NCI-H146 (cell line): ENCODE measurements at regions not wholly inside any gene's neighbourhood (a gene's known extent, or its start where the extent isn't known, plus 50 kb on each side); places are given as distances from the start of the nearest gene placed in this dataset.
"Not testable (repeated sequence)": the region's sequence is repeated elsewhere in the genome, so short reads cannot be mapped to it uniquely, and the experiment has no call there.

Source experiments
- DNase-seq: peaks from one replicate; lab custom pipeline; 2025; lab: John Stamatoyannopoulos, UW

DNA sequence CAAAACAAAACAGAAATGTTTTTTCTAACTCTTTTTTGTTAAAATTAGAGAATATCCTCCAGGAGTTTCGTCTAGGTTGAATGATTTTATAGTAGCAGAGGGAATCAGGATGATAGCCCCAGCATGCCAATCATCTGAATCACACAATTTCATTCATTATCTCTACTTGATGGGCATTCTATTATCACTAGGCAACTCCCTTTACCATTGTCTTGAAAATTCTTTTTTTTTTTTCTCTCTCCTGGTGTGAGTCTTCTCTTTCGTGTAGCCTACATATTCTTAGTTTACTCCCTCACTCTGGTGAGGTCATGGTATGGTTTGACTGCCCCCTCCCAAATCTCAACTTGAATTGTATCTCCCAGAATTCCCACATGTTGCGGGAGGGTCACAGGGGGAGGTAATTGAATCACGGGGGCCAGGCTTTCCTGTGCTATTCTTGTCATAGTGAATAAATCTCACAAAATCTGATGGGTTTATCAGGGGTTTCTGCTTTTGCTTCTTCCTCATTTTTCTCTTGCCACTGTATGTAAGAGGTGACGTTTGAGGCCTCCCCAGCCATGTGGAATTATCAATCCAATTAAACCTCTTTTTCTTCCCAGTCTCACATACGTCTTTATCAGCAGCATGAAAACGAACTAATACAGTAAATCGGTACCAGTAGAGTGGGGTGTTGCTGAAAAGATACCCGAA is 105.0 kb downstream of the OTUD1 start:
- DNase-seq: no peak

DNA sequence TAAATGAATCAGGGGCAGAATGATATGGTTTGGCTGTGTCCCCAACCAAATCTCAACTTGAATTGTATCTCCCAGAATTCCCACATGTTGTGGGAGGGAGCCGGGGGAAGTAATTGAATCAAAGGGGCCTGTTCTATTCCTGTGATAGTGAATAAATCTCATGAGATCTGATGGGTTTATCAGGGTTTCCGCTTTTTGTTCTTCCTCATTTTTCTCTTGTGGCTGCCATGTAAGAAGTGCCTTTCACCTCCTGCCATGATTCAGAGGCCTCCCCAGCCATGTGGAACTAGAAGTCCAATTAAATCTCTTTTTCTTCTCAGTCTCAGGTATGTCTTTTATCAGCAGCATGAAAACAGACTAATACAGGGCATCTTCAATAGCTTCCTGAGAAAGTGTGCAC is 107.0 kb downstream of the OTUD1 start:
- DNase-seq: not testable (repeated sequence)

DNA sequence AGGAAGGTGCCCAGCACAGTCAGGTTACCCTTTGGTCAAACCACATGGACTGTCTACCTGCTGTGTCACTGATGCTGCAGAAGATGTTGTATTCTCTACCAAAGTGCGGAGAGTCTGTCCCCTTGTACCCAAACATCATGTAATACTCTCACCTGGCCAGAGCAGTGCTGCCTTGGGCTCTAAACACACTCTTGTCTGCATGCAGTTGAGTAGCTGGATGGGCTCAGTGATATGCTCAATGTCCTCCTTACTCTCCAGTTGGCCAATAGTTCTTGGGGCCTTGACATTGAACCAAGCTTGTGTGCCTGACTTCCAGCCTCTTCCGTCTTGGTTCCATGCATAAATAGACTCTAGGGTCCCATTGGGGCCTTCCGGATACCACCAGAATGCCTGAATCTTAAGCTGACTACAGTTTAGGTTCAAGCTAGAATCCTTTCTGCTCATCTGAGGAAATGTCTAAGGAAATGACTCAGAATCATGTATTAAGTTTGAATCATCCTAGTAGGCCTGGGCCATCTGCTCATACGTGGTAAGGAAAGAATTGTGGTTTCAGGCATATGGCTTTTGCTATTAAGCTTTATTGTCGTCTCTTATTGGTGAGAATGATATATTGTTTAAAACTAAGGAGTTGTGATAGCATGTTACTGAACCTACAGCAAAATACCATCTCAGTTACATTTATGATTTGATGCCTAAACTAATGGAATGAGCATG is 118.0 kb downstream of the OTUD1 start:
- DNase-seq: no peak

DNA sequence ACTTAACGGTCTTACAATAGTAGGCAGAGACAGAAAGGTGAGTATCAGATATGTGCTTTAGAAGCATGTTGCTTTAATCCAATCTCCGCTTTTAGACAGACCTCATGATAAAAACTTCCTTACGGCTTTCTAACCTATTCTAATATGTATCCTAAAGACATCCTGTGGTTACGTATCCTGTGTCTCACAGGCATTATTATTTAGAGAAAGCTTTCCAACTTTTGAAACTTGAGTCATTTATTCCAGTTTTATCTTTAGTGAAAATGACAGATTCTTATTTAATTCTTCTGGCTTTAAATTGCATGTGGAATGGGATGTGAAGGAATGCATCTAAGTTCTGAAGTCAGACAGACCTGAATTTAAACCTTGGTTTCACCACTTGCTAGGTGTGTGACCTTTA is 118.9 kb downstream of the OTUD1 start:
- DNase-seq: no peak

DNA sequence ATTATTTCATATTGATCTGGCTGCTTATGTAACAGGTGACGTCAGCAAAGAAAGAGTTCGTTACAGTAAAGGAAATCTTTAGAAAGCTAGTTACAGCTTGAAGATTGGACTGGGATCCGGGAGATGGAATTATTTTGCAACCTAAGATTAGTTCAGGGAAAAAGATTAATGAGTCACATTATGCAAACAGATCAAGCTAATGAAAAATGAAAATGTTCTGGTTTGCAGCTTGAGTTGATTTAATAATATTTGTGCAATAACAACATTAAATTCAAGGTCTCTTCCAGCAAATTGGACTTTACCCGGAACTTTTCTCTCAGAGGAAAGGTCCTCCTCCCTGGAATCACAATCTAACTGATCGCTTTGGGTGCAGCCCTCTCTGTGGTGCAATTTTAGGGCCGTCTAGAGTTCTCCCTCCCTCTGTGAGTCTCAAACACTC is 119.5 kb downstream of the OTUD1 start:
- DNase-seq: no peak

DNA sequence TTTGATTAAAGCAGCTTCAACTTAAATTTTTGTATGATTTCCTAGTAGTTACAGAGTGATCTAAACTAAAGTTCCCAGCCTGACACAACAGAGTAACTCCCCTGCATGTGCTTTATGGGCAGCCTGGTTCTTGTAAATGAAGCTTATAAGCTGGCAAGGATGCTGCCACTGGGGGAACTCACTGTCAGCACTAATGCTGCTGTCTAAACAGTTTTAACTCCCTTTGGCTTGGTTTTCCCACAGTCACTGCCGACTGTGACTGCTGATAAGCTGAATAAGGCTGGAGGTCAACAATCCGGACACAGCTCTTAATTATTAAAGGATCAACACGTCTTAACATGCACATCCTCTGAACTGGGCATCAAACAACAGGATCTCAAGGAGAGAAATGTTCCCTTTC is 130.1 kb downstream of the OTUD1 start:
- DNase-seq: no peak

DNA sequence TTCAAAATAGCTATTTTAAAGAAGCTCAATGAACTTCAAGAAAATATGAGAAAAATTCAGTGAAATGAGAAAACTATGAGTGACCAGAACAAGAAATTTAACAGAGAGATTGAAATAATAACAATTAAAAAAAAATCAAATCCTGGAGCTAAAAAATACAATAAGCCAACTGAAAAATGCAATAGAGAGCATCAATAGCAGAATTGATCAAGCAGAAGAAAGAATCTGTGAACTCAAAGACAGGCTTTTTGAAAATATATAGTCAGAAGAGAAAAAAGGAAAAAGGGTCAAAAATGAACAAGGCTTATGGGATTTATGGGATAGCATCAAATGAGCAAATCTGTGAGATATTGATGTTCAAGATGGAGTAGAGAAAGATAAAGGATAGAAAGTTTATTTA is 133.0 kb downstream of the OTUD1 start:
- DNase-seq: no peak

DNA sequence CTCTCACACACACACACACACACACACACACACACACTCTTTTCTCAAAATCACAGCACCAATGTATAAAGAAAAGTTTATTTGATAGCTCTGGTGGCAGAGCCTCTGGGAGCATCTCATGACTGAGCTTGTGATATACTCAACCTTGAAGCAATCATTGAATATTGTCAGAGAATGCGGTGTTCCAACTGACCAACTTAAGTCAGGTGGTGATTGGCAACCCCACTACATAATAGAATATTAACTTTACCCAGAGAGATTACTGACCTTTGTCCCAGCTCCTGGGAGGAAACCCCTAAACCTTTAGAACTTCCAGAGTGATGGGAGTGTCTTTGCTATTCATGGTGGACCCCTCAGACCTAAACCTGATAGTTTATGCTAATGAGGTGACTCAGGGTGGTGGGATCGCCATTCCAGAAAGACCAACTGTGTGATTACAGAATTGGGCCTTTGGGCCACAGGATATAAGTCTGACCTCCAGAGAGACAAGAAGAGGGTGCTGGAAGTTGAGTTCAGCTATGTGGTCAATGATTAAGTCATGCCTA is 143.1 kb downstream of the OTUD1 start:
- DNase-seq: no peak

DNA sequence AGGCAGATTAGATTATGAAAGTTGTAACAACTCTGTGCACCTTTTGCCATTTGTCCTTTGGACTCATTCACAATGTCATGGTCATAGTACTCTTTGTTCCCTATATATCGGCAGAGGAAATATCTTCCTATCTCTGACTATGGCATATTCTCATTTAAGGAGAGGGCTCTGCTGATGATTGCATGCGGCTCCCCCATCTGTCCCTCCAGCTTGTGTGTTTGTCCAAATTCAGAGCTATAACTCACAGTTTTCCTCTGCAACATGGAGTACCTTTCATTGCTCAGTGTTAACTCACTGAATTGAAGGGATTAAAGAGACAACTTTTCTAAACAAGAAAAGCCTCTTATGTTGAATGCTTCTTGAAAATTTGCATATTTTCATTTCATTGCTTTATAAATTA is 145.5 kb downstream of the OTUD1 start:
- no peak for DNase-seq

DNA sequence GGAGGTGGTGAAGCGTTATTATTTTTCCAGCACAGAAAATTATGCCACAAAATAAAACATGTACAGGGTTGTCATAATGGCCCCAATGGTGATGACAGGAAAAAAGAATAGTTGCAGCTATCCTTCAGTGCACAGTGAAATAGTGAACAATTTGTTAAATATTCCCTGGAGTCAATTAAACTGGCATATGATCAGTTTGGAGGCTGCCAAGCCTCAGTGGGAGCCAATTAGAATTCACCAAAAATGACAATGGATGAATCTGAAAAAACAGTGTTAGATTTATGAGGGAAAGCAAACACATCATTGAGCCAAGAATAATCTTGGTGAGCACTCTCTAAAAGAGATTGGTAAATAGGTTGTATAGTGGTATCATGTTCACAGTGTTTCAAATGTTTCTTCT is 146.3 kb downstream of the OTUD1 start:
- DNase-seq: no peak

DNA sequence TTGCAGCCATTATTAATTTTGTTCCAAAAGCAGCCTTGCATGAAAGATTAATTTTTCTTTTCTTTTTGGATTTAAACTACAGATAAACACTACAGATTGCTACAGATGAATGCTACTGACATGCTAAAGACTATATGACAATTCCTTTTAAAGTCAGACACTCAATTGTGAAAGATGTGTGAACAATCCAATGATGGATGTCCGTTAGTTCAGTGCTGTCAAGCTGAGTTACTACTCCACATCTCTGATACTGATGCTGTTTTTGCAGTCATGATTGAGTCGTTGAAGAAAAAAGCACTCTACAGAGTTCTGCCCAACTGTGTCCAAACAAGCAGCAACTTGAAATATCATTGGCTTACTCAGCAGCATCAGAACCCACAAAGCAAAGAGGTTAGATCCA is 146.8 kb downstream of the OTUD1 start:
- DNase-seq: no peak

DNA sequence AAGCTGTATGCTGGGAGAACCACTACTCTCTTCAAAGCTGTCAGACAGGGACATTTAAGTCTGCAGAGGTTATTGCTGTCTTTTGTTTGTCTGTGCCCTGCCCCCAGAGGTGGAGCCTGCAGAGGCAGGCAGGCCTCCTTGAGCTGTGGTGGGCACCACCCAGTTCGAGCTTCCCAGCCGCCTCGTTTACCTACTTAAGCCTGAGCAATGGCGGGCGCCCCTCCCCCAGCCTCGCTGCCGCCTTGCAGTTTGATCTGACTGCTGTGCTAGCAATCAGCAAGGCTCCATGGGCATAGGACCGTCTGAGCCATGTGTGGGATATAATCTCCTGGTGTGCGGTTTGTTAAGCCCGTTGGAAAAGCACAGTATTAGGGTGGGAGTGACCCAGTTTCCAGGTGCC is 156.4 kb downstream of the OTUD1 start:
- DNase-seq: not testable (repeated sequence)

DNA sequence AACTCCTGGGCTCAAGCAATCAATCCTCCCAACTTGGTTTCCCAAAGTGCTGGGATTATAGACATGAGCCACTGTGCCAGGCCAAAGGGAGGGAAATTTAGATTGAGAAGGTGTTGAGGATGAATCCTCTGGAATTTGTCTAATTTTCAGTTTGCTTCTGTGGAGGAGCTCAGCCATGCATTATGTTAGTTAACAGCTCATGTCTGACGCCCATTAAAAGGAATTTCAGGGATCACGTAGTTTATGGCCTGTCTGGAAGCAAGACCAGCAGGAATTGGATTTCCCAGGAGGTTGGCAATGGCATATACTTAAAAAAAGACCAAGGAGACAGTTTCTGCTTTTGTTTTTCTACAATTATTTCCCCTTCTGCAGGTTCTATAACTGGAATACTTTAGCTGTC is 165.7 kb downstream of the OTUD1 start:
- no peak for DNase-seq

DNA sequence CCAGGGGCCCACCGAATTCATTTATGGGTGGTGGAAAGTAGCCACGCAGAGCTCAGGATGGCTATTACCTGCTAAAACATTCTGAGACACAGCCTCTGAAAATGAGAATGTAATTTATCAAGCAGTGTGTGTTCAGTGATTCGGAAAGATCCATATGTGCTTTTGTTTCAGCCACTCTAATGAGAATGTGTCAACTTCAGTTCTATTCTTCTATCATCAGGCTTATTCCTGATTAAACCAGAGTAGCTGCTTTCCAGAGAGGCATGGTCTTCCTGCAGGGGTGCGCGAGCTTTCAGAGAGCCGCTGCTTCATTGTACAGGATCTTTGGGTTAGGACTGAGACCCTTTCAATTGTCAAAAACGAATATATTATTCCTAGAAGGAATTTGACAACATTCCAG is 167.6 kb downstream of the OTUD1 start:
- DNase-seq: no peak

DNA sequence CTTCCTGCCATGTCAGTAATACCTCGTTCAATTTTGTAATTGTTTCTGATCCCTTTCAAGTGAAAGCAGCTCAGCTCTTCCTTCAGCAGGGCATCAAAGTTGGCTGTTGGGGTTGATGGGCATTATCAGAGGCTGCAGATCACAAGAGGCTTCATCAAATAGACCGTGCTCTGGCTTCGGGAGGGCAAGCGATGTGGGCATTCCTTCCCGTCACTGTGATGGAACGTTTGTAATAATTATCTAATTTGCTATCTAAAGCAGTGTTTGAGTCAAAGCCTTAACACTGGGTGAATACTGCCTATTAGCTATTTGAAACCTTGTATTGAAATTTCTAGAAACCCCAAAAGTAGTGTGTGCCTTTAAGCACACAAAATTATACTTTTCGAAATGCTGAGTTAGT is 170.1 kb downstream of the OTUD1 start:
- no peak for DNase-seq

DNA sequence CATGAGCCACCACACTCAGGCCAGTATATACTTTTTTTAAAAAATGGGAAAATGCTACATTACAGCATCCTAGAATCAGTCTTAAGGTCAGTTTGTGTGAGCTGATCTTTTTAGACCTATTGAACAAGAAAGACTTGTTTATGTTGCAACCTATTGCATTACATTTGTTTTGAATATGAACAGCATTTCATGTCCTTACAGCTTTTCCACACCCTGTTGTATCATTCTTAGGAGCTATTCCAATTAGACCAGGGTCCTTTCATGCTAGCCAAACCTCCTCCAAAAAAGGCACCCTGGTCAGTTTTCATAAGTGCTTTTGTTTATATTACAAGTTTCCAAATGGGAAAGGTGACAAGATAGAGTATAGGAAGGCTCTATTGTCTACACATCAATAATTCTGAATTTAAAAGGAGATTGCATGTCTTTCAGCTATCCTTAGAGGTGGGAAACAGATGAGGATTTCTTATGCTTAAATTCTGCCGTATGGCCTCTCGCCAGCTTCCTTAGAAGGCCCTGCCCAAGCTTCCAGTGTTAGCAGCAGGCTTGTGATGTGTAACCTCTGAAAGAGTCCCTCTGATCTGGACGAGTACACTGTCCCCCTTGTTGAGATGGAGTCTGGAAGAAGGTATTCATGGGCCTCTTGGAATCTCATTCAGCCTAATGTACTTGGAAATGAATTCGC is 171.9 kb downstream of the OTUD1 start:
- no peak for DNase-seq

DNA sequence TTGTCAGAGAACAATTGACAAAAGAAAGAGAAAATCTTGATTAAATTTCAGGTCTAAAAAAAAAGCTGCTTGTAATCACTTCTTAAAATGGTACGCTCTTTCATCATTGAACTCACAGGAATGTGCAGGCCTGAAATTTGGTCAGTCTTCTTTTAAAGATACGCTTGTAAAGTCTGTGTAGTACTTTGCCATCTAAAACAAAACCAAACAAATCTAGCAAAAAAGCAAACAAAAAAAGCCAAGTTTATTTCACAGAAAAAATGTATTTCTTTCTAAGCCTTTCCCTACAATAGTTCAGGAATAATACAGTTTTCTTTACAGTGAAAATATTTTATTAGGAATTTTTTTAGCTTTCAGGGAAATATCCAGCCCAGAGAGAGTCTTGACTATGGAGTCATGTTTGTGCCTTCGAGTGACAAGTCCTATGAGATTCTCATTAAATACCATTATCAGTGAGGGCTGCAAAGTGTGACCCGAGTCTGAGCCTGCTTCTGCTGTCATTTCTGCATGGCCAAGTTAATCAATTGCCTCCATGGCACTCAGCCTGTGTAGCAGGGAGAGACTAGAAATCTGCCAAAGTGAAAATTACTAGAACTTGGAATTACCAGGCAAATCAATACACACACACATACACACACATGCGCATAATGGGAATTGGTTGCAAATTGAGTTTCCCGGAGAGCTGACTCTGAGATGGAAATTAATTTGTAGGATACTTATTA is 172.6 kb downstream of the OTUD1 start:
- no peak for DNase-seq

DNA sequence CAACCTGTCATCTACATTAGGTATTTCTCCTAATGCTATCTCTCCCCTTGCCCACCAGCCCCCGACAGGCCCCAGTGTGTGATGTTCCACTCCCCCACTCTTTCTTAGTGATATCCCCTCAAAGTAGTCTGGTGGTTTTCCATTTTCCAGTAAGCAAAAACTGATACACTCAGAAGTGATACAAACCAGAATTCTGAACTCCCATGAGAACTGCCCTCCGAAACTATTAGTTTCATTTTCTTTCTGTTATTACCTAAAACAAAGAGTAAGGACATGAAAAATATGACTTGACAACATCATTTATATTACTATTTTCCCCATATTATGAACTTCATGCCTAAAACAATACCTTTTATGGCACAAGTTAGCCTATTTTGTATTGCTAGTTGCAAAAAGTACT is 175.0 kb downstream of the OTUD1 start:
- no peak for DNase-seq

DNA sequence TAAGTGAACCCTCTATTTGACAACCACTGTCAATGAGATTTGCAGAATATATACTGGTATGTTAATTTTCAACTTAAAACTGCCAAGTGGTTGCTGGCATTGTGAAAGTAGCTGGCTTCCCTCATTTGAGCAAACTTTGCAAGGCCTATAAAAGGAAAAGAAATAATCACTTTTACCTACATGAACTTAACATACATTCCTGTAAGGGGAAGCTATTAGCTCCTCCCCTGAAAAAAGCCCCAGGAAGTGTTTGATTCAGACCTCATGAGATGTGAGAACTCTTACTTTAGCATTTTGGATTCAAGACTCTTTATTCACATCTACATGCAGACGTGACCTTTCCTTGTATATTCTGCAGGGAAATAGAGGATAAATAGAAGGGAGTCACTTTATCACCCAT is 175.6 kb downstream of the OTUD1 start:
- no peak for DNase-seq

DNA sequence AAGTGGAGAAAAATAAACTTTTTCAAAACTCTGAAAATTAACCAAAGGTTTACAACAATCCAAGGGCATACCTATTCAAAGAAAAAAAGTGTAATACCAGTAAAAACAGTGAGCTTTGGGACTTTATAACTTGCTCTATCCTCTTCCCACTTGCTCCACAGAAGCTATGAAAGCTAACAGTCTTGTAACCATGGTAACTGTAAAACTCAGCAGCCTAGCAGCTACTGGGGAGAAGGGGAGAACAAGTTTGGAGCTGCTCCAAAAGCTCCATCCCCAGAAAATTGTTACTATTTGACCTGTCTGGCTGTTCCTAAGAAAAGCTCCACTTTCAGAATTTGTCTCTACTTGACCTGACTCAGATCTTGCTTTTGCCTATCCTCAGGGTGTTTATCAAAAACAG is 191.5 kb downstream of the OTUD1 start:
- DNase-seq: no peak

DNA sequence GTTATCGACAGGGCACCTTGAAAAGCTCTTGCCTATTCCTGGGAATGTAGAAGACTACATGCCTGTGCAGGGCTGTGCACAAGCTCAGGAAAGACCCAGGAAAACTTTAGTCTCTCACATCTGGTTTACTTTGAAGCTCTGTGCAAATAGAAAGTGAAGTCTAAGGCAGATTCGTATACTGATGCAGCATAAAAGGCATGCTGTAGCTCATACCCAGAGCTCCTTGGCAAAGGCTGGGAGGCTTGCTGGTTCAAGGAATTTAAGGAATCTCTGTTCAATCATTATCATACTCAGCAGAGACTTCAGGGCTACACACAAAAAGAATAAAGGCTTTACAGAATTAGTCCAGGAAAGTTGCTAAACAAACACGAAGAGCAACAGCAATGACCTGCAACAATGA is 192.0 kb downstream of the OTUD1 start:
- DNase-seq: no peak

DNA sequence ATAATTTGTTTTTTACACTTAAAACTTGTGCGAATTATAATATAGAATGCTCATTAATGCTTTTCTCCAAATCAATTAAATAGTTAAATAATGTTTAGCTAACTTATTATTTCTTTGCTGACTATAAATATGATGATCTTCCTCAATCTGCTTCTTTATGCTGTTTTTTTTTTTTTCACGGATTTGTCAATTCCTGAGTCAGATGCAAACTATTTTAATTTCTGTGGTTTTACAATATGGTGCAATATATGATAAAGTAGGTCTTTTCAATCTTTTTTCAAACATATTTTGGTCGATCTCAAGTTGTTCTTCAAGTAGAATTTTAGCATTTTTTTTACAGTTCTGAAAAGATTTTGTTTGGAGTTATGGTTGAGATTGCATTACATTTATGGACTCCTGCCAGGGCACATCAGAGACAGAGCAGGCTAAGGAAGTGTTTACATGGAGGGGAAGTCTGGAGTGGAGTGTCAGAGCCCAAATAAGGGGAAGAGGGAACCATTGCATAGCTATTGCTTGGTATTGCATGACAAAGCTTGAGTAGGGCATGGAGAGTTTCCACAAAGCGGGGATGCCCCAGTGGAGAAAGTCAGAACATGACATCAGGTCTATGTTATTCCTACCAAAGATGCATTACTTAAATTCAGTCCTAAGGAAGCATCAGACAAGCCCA is 204.4 kb downstream of the OTUD1 start:
- no peak for DNase-seq
